Natural killer cell (primary cell): ENCODE measurements at regions not wholly inside any gene's neighbourhood (a gene's known extent, or its start where the extent isn't known, plus 50 kb on each side); places are given as distances from the start of the nearest gene placed in this dataset.
"Not testable (repeated sequence)": the region's sequence is repeated elsewhere in the genome, so short reads cannot be mapped to it uniquely, and the experiment has no call there.

Source experiments
- ATAC-seq, 3 donors: fragments of 150-1000 bp in 2 of 3; fragments of 200-7000 bp in 1 of 3; cut with Tn5 transposase; 1 replicate in 1 of 3; 2 replicates in 2 of 3; pipeline ENCODE4 v1.10.0; 2021; ENCODE audit warnings: mild to moderate bottlenecking in 2 of 3, moderate library complexity in 2 of 3
- DNase-seq, 2 donors: peaks; one replicate each; pipeline versions ENCODE4 v3.0.0 to v3.0.0-alpha.2; 2013 to 2021; ENCODE audit warnings: mixed read lengths in 1 of 2
- H3K27ac ChIP-seq: one replicate; pipeline ENCODE4 v1.5.1; 2013; ENCODE audit warnings: mild to moderate bottlenecking, low read length
- H3K27me3 ChIP-seq: one replicate; pipeline ENCODE4 v1.6.1; 2013; ENCODE audit warnings: low read length; ENCODE audit not compliant: control insufficient read depth, insufficient read depth
- H3K36me3 ChIP-seq: one replicate; pipeline ENCODE4 v1.6.1; 2013; ENCODE audit warnings: low read length; ENCODE audit not compliant: control insufficient read depth, insufficient read depth
- H3K4me1 ChIP-seq: one replicate; pipeline ENCODE4 v1.6.1; 2013; ENCODE audit warnings: low read length; ENCODE audit not compliant: control insufficient read depth, insufficient read depth
- H3K4me3 ChIP-seq: one replicate; pipeline ENCODE4 v1.5.1; 2013; ENCODE audit warnings: low read length
- H3K9me3 ChIP-seq: one replicate; pipeline ENCODE4 v1.6.1; 2013; ENCODE audit warnings: low read length; ENCODE audit not compliant: control insufficient read depth, insufficient read depth
- H3K27ac Mint-ChIP-seq, 2 donors: one replicate each; pipeline ENCODE4 v1.8.0; 2022; ENCODE audit warnings: mild to moderate bottlenecking in 2 of 2, mixed read lengths in 2 of 2, moderate library complexity in 1 of 2
- H3K27me3 Mint-ChIP-seq, 2 donors: one replicate each; pipeline ENCODE4 v1.8.0; 2022; ENCODE audit warnings: low read depth in 2 of 2, mixed read lengths in 2 of 2
- H3K36me3 Mint-ChIP-seq: one replicate; pipeline ENCODE4 v1.8.0; 2022; ENCODE audit warnings: mixed read lengths
- H3K4me1 Mint-ChIP-seq, 2 donors: one replicate each; pipeline ENCODE4 v1.8.0; 2022; ENCODE audit warnings: mixed read lengths in 2 of 2
- H3K4me3 Mint-ChIP-seq: one replicate; pipeline ENCODE4 v1.8.0; 2022; ENCODE audit warnings: mild to moderate bottlenecking, moderate library complexity, mixed read lengths
- H3K9me3 Mint-ChIP-seq, 2 donors: one replicate each; pipeline ENCODE4 v1.8.0; 2022; ENCODE audit warnings: mixed read lengths in 2 of 2
- CTCF ChIP-seq: fragments of 200-600 bp; IDR thresholded peaks from one replicate; pipeline ENCODE4 v1.8.0; 2022; ENCODE audit warnings: antibody characterized with exemption
- WGBS: methylation state at CpG from one replicate; pipeline ENCODE4 v1.1.7; 2013; ENCODE audit warnings: missing lambda C conversion rate; ENCODE audit not compliant: insufficient coverage; 5-methylcytosine and 5-hydroxymethylcytosine counted together
- intact Hi-C: fragments of 100-400 bp; cut with micrococcal nuclease; formaldehyde crosslinking; loops from one replicate; pipeline ENCODE4 v1.14.2; 2022

GRCh38 chr13:81872581-81872980 lies 1531.7 kb upstream of the SPRY2 start:
- no peaks in the 10 kb centered on the region for H3K36me3 Mint-ChIP-seq
- WGBS = 8% methylated on average over 2 of the region's 3 CpGs
- no peaks in the 10 kb centered on the region for H3K4me1 Mint-ChIP-seq
- no peak overlapping the region for H3K4me3 Mint-ChIP-seq
- intact Hi-C loops = no loop called here
- no peaks in the 10 kb centered on the region for H3K27me3 ChIP-seq
- H3K9me3 Mint-ChIP-seq = peaks cover 23 to 33% of the 10 kb centered on the region in 2 donors
- DNase-seq = no peak
- H3K27ac ChIP-seq = no peak overlapping the region
- H3K4me1 ChIP-seq = no peaks in the 10 kb centered on the region
- H3K27me3 Mint-ChIP-seq = no peaks in the 10 kb centered on the region
- no peaks in the 10 kb centered on the region for H3K36me3 ChIP-seq
- H3K27ac Mint-ChIP-seq = no peak overlapping the region
- peaks cover 2% of the 10 kb centered on the region for H3K9me3 ChIP-seq
- no peak for TF ChIP-seq CTCF
- no peak overlapping the region for H3K4me3 ChIP-seq
- ATAC-seq = no peak

DNA sequence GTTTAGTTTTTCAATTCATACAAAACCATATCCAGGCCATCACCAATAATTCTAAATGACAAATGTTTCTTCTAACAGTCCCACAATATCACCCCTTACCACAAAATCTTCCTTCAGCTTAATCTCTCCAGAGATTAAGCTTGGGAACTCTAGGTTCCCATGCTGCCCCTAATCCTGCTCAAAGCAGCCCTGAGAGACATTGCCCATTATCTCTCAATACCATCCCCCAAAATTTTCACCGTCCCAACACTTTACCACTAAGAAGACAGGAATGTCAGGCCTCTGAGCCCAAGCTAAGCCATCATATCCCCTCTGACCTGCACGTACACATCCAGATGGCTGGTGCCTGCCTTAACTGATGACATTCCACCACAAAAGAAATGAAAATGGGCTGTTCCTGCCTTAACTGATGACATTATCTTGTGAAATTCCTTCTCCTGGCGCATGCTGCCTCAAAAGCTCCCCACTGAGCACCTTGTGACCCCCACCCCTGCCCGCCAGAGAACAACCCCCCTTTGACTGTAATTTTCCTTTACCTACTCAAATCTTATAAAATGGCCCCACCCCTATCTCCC lies 1530.9 kb upstream of the SPRY2 start:
- H3K27me3 ChIP-seq, H3K4me3 ChIP-seq, H3K27ac Mint-ChIP-seq, intact Hi-C loops, H3K36me3 ChIP-seq, H3K27ac ChIP-seq, H3K9me3 ChIP-seq, H3K36me3 Mint-ChIP-seq, H3K4me1 ChIP-seq, ATAC-seq, H3K4me1 Mint-ChIP-seq, DNase-seq, H3K4me3 Mint-ChIP-seq, H3K27me3 Mint-ChIP-seq: not testable (repeated sequence)
- 74% methylated on average over 4 of the region's 4 CpGs for WGBS
- peaks cover 29 to 36% of the 10 kb centered on the region in 2 donors for H3K9me3 Mint-ChIP-seq

GRCh38 chr13:81848291-81848690 lies 1507.4 kb upstream of the SPRY2 start:
- peaks cover 7 to 12% of the 10 kb centered on the region in 2 donors for H3K9me3 Mint-ChIP-seq
- ATAC-seq = no peak
- intact Hi-C loops = no loop called here

GRCh38 chr13:81846771-81847170 lies 1505.8 kb upstream of the SPRY2 start:
- peaks cover 3% of the 10 kb centered on the region for H3K9me3 ChIP-seq
- Mint-ChIP-seq H3K4me3 (no peak overlapping the region), H3K27me3 (no peaks in the 10 kb centered on the region), H3K4me1 (no peaks in the 10 kb centered on the region), H3K27ac (no peak overlapping the region), H3K36me3 (no peaks in the 10 kb centered on the region), H3K9me3 (peaks cover 10 to 13% of the 10 kb centered on the region in 2 donors)
- no peaks in the 10 kb centered on the region for H3K27me3 ChIP-seq
- intact Hi-C loops = no loop called here
- H3K36me3 ChIP-seq = no peaks in the 10 kb centered on the region
- WGBS = 100% methylated on average over 1 of the region's 2 CpGs
- no peak for ATAC-seq
- H3K4me1 ChIP-seq = no peaks in the 10 kb centered on the region
- H3K27ac ChIP-seq = no peak overlapping the region
- TF ChIP-seq CTCF = no peak
- no peak for DNase-seq
- H3K4me3 ChIP-seq = no peak overlapping the region

More at GRCh38 chr13:81848291-81848690, 1507.4 kb upstream of the SPRY2 start:
- H3K4me1 Mint-ChIP-seq = no peaks in the 10 kb centered on the region
- Histone ChIP-seq H3K4me3 (no peak overlapping the region), H3K27me3 (no peaks in the 10 kb centered on the region), H3K9me3 (peaks cover 4% of the 10 kb centered on the region), H3K27ac (no peak overlapping the region), H3K36me3 (no peaks in the 10 kb centered on the region), H3K4me1 (no peaks in the 10 kb centered on the region)
- no peak overlapping the region for H3K4me3 Mint-ChIP-seq
- no peak overlapping the region for H3K27ac Mint-ChIP-seq
- H3K27me3 Mint-ChIP-seq = no peaks in the 10 kb centered on the region
- no peak for TF ChIP-seq CTCF
- no peaks in the 10 kb centered on the region for H3K36me3 Mint-ChIP-seq
- DNase-seq = no peak
